IMR-90 (cell line): ENCODE measurements at regions not wholly inside any gene's neighbourhood (a gene's known extent, or its start where the extent isn't known, plus 50 kb on each side); places are given as distances from the start of the nearest gene placed in this dataset.

ENCODE experiments used
- ATAC-seq: fragments of 200-7000 bp; cut with Tn5 transposase; 2 replicates; pipeline ENCODE4 v1.9.1; 2020; ENCODE audit warnings: low read depth, mild to moderate bottlenecking, moderate library complexity
- BruUV-seq: library from RNA; stranded (reverse); fragments of 400-500 nt; replicated peaks from 2 replicates; lab custom pipeline; 2021; lab: Mats Ljungman, UMichigan
- CTCF ChIA-PET: fragments of 300-600 bp; formaldehyde crosslinking; extraction: SDS; loops from one replicate; lab custom pipeline; 2021; ENCODE audit warnings: antibody characterized with exemption; lab: Yijun Ruan, JAX
- POLR2A ChIA-PET: fragments of 300-600 bp; sonication (Branson Sonifier 250); formaldehyde crosslinking; loops from one replicate; lab custom pipeline; 2022; ENCODE audit warnings: antibody characterized with exemption; ENCODE audit not compliant: unreplicated experiment; lab: Charles Lee
- DNase-seq: peaks from one replicate; pipeline ENCODE4 v3.0.0; 2013
- H2AFZ ChIP-seq: replicated peaks from 2 replicates; pipeline ENCODE3; 2013; ENCODE audit warnings: low read length, mild to moderate bottlenecking; ENCODE audit not compliant: poor library complexity
- H2AK5ac ChIP-seq: 2 replicates; pipeline ENCODE4 v1.6.1; 2013; ENCODE audit warnings: low read depth, low read length, inconsistent platforms
- H2AK9ac ChIP-seq: replicated peaks from 2 replicates; pipeline ENCODE3; 2013; ENCODE audit warnings: mild to moderate bottlenecking, low read depth, low read length, moderate library complexity; ENCODE audit not compliant: poor library complexity
- H2BK120ac ChIP-seq: 2 replicates; pipeline ENCODE4 v1.6.1; 2013; ENCODE audit warnings: low read depth, low read length, inconsistent platforms
- H2BK15ac ChIP-seq: 3 replicates; pipeline ENCODE4 v1.6.1; 2013; ENCODE audit warnings: low read depth, low read length, inconsistent platforms
- H2BK20ac ChIP-seq: 2 replicates; pipeline ENCODE4 v1.6.1; 2013; ENCODE audit warnings: low read depth, mild to moderate bottlenecking, inconsistent platforms, low read length, moderate library complexity
- H2BK5ac ChIP-seq: 2 replicates; pipeline ENCODE4 v1.6.1; 2013; ENCODE audit warnings: mild to moderate bottlenecking, low read depth, low read length, inconsistent platforms; ENCODE audit not compliant: poor library complexity, severe bottlenecking
- H3K14ac ChIP-seq: replicated peaks from 2 replicates; pipeline ENCODE4 v1.6.1; 2013; ENCODE audit warnings: low read depth, low read length, inconsistent platforms
- H3K18ac ChIP-seq: 2 replicates; pipeline ENCODE4 v1.6.1; 2013; ENCODE audit warnings: low read depth, low read length, control low read depth
- H3K23ac ChIP-seq: 2 replicates; pipeline ENCODE4 v1.6.1; 2013; ENCODE audit warnings: low read depth, low read length, inconsistent platforms
- H3K27ac ChIP-seq: 2 replicates; pipeline ENCODE4 v1.5.1; 2013; ENCODE audit warnings: mild to moderate bottlenecking, control low read depth, low read length; ENCODE audit not compliant: insufficient read depth
- H3K27me3 ChIP-seq: 2 replicates; pipeline ENCODE4 v1.6.1; 2013; ENCODE audit warnings: low read length; ENCODE audit not compliant: control insufficient read depth, insufficient read depth
- H3K36me3 ChIP-seq: 2 replicates; pipeline ENCODE4 v1.6.1; 2013; ENCODE audit warnings: low read length, mixed read lengths; ENCODE audit not compliant: control insufficient read depth, insufficient read depth
- H3K4ac ChIP-seq: 2 replicates; pipeline ENCODE4 v1.6.1; 2013; ENCODE audit warnings: low read depth, low read length, inconsistent platforms
- H3K4me1 ChIP-seq: 2 replicates; pipeline ENCODE4 v1.6.1; 2013; ENCODE audit warnings: low read length, mixed read lengths; ENCODE audit not compliant: control insufficient read depth, insufficient read depth
- H3K4me2 ChIP-seq: 2 replicates; pipeline ENCODE4 v1.6.1; 2013; ENCODE audit warnings: low read depth, mild to moderate bottlenecking, control low read depth, low read length, moderate library complexity
- H3K4me3 ChIP-seq: 2 replicates; pipeline ENCODE4 v1.5.1; 2013; ENCODE audit warnings: low read depth, mild to moderate bottlenecking, control low read depth, low read length, moderate library complexity; ENCODE audit not compliant: insufficient read depth
- H3K56ac ChIP-seq: 2 replicates; pipeline ENCODE4 v1.6.1; 2013; ENCODE audit warnings: low read length, inconsistent platforms; ENCODE audit not compliant: insufficient read depth; ENCODE audit errors: extremely low read depth
- H3K79me1 ChIP-seq, 2 experiments: 2 replicates each; pipeline ENCODE4 v1.6.1; 2013; ENCODE audit warnings: low read length in 2 of 2, inconsistent platforms in 1 of 2, low read depth in 1 of 2
- H3K9ac ChIP-seq: 2 replicates; pipeline ENCODE4 v1.6.1; 2013; ENCODE audit warnings: low read depth, low read length, control low read depth
- H3K9me1 ChIP-seq: 2 replicates; pipeline ENCODE4 v1.6.1; 2013; ENCODE audit warnings: low read length, inconsistent platforms; ENCODE audit not compliant: insufficient read depth
- H3K9me3 ChIP-seq: 2 replicates; pipeline ENCODE4 v1.6.1; 2013; ENCODE audit warnings: low read length; ENCODE audit not compliant: control insufficient read depth, insufficient read depth
- H4K20me1 ChIP-seq: 2 replicates; pipeline ENCODE4 v1.6.1; 2013; ENCODE audit warnings: low read length, inconsistent platforms; ENCODE audit not compliant: insufficient read depth
- H4K5ac ChIP-seq: 2 replicates; pipeline ENCODE4 v1.6.1; 2013; ENCODE audit warnings: mild to moderate bottlenecking, low read depth, low read length, control low read depth
- H4K8ac ChIP-seq, 2 experiments: 2 replicates each; pipeline ENCODE4 v1.6.1; 2013; ENCODE audit warnings: low read depth in 2 of 2, low read length in 2 of 2, control low read depth in 1 of 2, inconsistent platforms in 1 of 2
- H4K91ac ChIP-seq: 2 replicates; pipeline ENCODE4 v1.6.1; 2013; ENCODE audit warnings: low read depth, low read length, inconsistent platforms; ENCODE audit not compliant: insufficient read depth
- BHLHE40 ChIP-seq: fragments of 150-350 bp; IDR thresholded peaks from 2 replicates; pipeline ENCODE4 v1.6.1; 2016; ENCODE audit warnings: mild to moderate bottlenecking, low read depth, low read length
- CEBPB ChIP-seq: IDR thresholded peaks from 2 replicates; pipeline ENCODE4 v1.6.1; 2012; ENCODE audit warnings: low read depth, low read length, improper control_type of control experiment
- CHD1 ChIP-seq: IDR thresholded peaks from 2 replicates; pipeline ENCODE4 v1.6.1; 2012; ENCODE audit warnings: low read depth, low read length, improper control_type of control experiment
- MAFK ChIP-seq: IDR thresholded peaks from 2 replicates; pipeline ENCODE4 v1.6.1; 2012; ENCODE audit warnings: low read depth, low read length, improper control_type of control experiment
- MAZ ChIP-seq: IDR thresholded peaks from 2 replicates; pipeline ENCODE4 v1.6.1; 2012; ENCODE audit warnings: low read depth, mild to moderate bottlenecking, low read length, improper control_type of control experiment, moderate library complexity, borderline replicate concordance
- NFE2L2 ChIP-seq: fragments of 150-350 bp; IDR thresholded peaks from 2 replicates; pipeline ENCODE4 v1.6.1; 2016; ENCODE audit warnings: low read depth, mild to moderate bottlenecking, low read length
- POLR2A ChIP-seq: IDR thresholded peaks from 2 replicates; pipeline ENCODE4 v1.6.1; 2012; ENCODE audit warnings: mild to moderate bottlenecking, low read depth, low read length
- RAD21 ChIP-seq: IDR thresholded peaks from 2 replicates; pipeline ENCODE4 v1.6.1; 2012; ENCODE audit warnings: low read length, improper control_type of control experiment
- RCOR1 ChIP-seq: IDR thresholded peaks from 2 replicates; pipeline ENCODE4 v1.6.1; 2012; ENCODE audit warnings: mild to moderate bottlenecking, low read length, improper control_type of control experiment; ENCODE audit not compliant: insufficient replicate concordance
- RFX5 ChIP-seq: IDR thresholded peaks from 2 replicates; pipeline ENCODE4 v1.8.0; 2012; ENCODE audit warnings: low read depth, mild to moderate bottlenecking, low read length, moderate library complexity
- WGBS, 2 experiments: methylation state at CpG; one replicate each; pipeline versions ENCODE4 v1.1.5 to v1.1.7; 2013; ENCODE audit warnings: missing lambda C conversion rate in 2 of 2; ENCODE audit not compliant: insufficient read length in 1 of 2; ENCODE audit errors: extremely low coverage in 2 of 2; 5-methylcytosine and 5-hydroxymethylcytosine counted together
- dilution Hi-C: fragments of 300-500 bp; cut with HindIII; formaldehyde crosslinking; loops from one replicate; pipeline ENCODE4 v1.14.3; 2018; ENCODE audit warnings: low sequenced_read_pairs; ENCODE audit not compliant: unreplicated experiment
- in situ Hi-C: fragments of 300-500 bp; cut with MboI; formaldehyde crosslinking; loops from 3 replicates; pipeline ENCODE4 v1.14.3; 2019; ENCODE audit warnings: low sequenced_read_pairs, inconsistent platforms, mixed read lengths
- intact Hi-C: fragments of 100-400 bp; cut with micrococcal nuclease; formaldehyde crosslinking; loops from 2 replicates; pipeline ENCODE4 v1.10.0; 2022
- TF ChIP-seq, protein P1 (sequence below): fragments of 150-350 bp; IDR thresholded peaks from 2 replicates; pipeline ENCODE4 v1.6.1; 2016; ENCODE audit warnings: low read depth, mild to moderate bottlenecking, low read length, moderate library complexity, borderline replicate concordance
- TF ChIP-seq, protein P2 (sequence below): fragments of 150-350 bp; IDR thresholded peaks from 2 replicates; pipeline ENCODE4 v1.6.1; 2017; ENCODE audit warnings: mild to moderate bottlenecking, antibody characterized with exemption, low read length, low read depth

DNA sequence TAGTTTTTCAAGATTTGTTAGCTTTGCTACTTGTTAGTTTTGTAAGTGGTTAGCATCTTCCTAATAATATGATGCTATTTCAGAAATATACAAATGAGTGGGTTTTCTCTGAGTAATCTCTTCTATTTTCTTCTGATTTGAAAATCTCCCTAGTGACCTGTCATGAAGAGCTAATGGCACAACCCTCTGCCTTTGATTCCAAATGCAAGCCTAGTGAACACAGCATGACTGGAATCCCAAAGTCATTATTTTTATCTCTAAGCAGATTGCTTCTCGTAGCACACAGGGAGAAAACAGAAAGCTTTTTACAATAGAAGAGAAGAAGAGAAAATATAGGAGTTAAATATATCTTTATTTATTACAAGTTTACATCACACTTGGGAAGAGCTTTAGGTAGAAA is 295.5 kb downstream of the LRATD1 start:
- WGBS, 2 experiments, result no CpG with 5 or more reads among the region's 1 CpG
- TF ChIP-seq POLR2A (no peak), NFE2L2 (no peak), MAFK (no peak), RCOR1 (no peak), CEBPB (no peak), CHD1 (no peak), MAZ (no peak), RAD21 (no peak), BHLHE40 (no peak), RFX5 (no peak)
- TF ChIP-seq, protein P1, sequence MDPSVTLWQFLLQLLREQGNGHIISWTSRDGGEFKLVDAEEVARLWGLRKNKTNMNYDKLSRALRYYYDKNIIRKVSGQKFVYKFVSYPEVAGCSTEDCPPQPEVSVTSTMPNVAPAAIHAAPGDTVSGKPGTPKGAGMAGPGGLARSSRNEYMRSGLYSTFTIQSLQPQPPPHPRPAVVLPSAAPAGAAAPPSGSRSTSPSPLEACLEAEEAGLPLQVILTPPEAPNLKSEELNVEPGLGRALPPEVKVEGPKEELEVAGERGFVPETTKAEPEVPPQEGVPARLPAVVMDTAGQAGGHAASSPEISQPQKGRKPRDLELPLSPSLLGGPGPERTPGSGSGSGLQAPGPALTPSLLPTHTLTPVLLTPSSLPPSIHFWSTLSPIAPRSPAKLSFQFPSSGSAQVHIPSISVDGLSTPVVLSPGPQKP, result no peak
- TF ChIP-seq, protein P2, sequence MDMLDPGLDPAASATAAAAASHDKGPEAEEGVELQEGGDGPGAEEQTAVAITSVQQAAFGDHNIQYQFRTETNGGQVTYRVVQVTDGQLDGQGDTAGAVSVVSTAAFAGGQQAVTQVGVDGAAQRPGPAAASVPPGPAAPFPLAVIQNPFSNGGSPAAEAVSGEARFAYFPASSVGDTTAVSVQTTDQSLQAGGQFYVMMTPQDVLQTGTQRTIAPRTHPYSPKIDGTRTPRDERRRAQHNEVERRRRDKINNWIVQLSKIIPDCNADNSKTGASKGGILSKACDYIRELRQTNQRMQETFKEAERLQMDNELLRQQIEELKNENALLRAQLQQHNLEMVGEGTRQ, result no peak

More for the DNA sequence above, 295.5 kb downstream of the LRATD1 start:
- H4K5ac ChIP-seq, result no peak overlapping the region
- ChIA-PET POLR2A (no interaction called here), CTCF (no interaction called here)
- H3K4me2 ChIP-seq, result no peak overlapping the region
- dilution Hi-C loops, result no loop called here
- no peak overlapping the region for H2BK5ac ChIP-seq
- H2BK120ac ChIP-seq, result no peak overlapping the region
- H4K8ac ChIP-seq, result no peak overlapping the region
- H2AFZ ChIP-seq, result no peak overlapping the region
- intact Hi-C loops, result no loop called here
- no peak overlapping the region for H3K14ac ChIP-seq
- H3K27ac ChIP-seq, result no peak overlapping the region
- H3K9ac ChIP-seq, result no peak overlapping the region
- no TSS peak for BruUV-seq
- H4K91ac ChIP-seq, result no peak overlapping the region
- no peak overlapping the region for H2AK5ac ChIP-seq
- H3K9me1 ChIP-seq, result no peaks in the 10 kb centered on the region
- H3K4me3 ChIP-seq, result no peak overlapping the region
- in situ Hi-C loops, result no loop called here
- H3K23ac ChIP-seq, result no peak overlapping the region
- H2BK15ac ChIP-seq, result no peak overlapping the region
- H3K4ac ChIP-seq, result no peak overlapping the region
- no peaks in the 10 kb centered on the region for H3K4me1 ChIP-seq
- no peak overlapping the region for H3K56ac ChIP-seq
- H2BK20ac ChIP-seq, result no peak overlapping the region
- no peaks in the 10 kb centered on the region for H3K79me1 ChIP-seq
- no peaks in the 10 kb centered on the region for H3K36me3 ChIP-seq
- peaks cover 6% of the 10 kb centered on the region; the same call in 1 of the 2 replicates for H3K9me3 ChIP-seq
- H4K20me1 ChIP-seq, result no peaks in the 10 kb centered on the region
- H3K18ac ChIP-seq, result no peak overlapping the region
- no peak overlapping the region for H2AK9ac ChIP-seq
- ATAC-seq (no peak), DNase-seq (no peak)
- no peaks in the 10 kb centered on the region for H3K27me3 ChIP-seq
